Vagina (tissue), 2 donors: ENCODE measurements at regions not wholly inside any gene's neighbourhood (a gene's known extent, or its start where the extent isn't known, plus 50 kb on each side); places are given as distances from the start of the nearest gene placed in this dataset.

Source experiments
- DNase-seq, 2 donors: peaks; one replicate each; pipeline ENCODE4 v3.0.0-alpha.2; 2017; ENCODE audit errors: extremely low spot score in 2 of 2
- H3K27ac ChIP-seq: fragments of 200-600 bp; sonication (generic); one replicate; pipeline ENCODE4 v1.5.1; 2019
- H3K27me3 ChIP-seq: fragments of 200-600 bp; sonication (generic); one replicate; pipeline ENCODE4 v1.5.1; 2019
- H3K36me3 ChIP-seq, 2 donors: fragments of 200-600 bp; sonication (generic); one replicate each; pipeline ENCODE4 v1.5.1; 2017 to 2019
- H3K4me1 ChIP-seq: fragments of 200-600 bp; sonication (generic); one replicate; pipeline ENCODE4 v1.5.1; 2019
- H3K4me3 ChIP-seq, 2 donors: fragments of 200-600 bp; sonication (generic); 1 replicate in 1 of 2; 2 replicates in 1 of 2; pipeline ENCODE4 v1.5.1; 2016 to 2019
- H3K9me3 ChIP-seq: fragments of 200-600 bp; sonication (generic); one replicate; pipeline ENCODE4 v1.5.1; 2019
- POLR2A ChIP-seq, 2 donors: fragments of 450-650 bp; IDR thresholded peaks; one replicate each; pipeline ENCODE4 v1.6.1; 2017; ENCODE audit warnings: antibody characterized with exemption in 2 of 2, mild to moderate bottlenecking in 2 of 2, moderate library complexity in 2 of 2
- POLR2AphosphoS5 ChIP-seq, 2 donors: sonication (generic); formaldehyde crosslinking; IDR thresholded peaks; one replicate each; pipeline ENCODE4 v1.9.0; 2017; ENCODE audit warnings: antibody characterized with exemption in 2 of 2, mild to moderate bottlenecking in 2 of 2, low read depth in 1 of 2; ENCODE audit not compliant: insufficient read depth in 1 of 2
- intact Hi-C: fragments of 100-400 bp; cut with DNase I; formaldehyde crosslinking; loops from one replicate; pipeline ENCODE4 v1.15.1; 2023
- TF ChIP-seq, protein P1 (sequence below), 3 experiments: fragments of 450-650 bp in 2 of 3; fragments of 200-600 bp in 1 of 3; sonication (generic) in 1 of 3; IDR thresholded peaks; one replicate each; pipeline ENCODE4 v1.5.1; 2017 to 2019; ENCODE audit warnings: antibody characterized with exemption in 3 of 3, mild to moderate bottlenecking in 2 of 3, moderate library complexity in 2 of 3

DNA sequence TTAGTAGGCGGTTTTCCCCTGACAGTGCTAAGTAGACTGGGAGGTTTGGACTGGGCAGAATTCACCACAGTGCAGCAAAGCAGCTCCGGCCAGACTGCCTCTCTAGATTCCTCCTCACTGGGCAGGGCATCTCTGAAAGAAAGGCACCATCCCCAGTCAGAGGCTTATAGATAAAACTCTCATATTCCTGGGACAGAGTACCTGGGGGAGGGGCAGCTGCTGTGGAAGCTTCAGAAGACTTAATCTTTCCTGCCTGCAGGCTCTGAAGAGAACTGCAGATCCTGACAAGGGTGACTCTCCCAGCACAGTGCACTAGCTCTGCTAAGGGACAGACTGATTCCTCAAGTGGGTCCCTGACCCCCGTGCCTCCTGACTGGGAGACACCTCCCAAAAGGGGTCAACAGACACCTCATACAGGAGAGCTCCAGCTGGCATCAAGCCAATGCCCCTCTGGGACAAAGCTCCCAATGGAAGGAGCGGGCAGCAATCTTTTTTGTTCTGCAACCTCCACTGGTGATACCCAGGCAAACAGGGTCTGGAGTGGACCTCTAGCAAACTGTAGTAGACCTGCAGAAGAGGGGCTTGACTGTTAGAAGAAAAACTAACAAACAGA lies 266.8 kb upstream of the CRIM1 start:
- H3K4me1 ChIP-seq: no peaks in the 10 kb centered on the region
- no peak overlapping the region for H3K27ac ChIP-seq
- H3K4me3 ChIP-seq: no peak overlapping the region
- no peaks in the 10 kb centered on the region for H3K27me3 ChIP-seq
- no peaks in the 10 kb centered on the region for H3K9me3 ChIP-seq
- DNase-seq: no peak
- intact Hi-C loops: no loop called here
- no peaks in the 10 kb centered on the region for H3K36me3 ChIP-seq
- TF ChIP-seq POLR2AphosphoS5 (IDR thresholded peaks at IDR 0.05; ENCODE audit: insufficient read depth in 1 of 2, low read depth in 1 of 2): no peak
- TF ChIP-seq, protein P1, sequence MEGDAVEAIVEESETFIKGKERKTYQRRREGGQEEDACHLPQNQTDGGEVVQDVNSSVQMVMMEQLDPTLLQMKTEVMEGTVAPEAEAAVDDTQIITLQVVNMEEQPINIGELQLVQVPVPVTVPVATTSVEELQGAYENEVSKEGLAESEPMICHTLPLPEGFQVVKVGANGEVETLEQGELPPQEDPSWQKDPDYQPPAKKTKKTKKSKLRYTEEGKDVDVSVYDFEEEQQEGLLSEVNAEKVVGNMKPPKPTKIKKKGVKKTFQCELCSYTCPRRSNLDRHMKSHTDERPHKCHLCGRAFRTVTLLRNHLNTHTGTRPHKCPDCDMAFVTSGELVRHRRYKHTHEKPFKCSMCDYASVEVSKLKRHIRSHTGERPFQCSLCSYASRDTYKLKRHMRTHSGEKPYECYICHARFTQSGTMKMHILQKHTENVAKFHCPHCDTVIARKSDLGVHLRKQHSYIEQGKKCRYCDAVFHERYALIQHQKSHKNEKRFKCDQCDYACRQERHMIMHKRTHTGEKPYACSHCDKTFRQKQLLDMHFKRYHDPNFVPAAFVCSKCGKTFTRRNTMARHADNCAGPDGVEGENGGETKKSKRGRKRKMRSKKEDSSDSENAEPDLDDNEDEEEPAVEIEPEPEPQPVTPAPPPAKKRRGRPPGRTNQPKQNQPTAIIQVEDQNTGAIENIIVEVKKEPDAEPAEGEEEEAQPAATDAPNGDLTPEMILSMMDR (IDR thresholded peaks at IDR 0.05): no peak
- TF ChIP-seq POLR2A (IDR thresholded peaks at IDR 0.05): no peak

DNA sequence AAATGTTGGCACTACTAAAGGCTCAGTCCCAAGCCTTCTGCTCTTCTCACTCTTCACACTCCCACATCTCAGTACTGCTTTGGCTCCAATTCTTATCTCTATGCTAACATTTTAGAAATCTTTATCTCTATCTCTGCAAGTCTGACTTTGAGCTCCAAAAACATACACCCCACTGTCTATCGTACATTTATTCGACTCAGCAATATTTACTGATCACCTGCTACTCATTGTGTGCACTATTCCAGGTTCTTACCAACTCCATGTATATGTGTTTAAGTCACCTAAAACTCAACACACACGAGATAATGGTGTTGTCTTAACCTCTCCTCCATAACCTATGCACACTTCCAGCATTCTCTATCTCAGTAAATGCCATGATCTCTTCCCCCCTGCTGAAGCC lies 268.2 kb upstream of the CRIM1 start:
- TF ChIP-seq POLR2A (IDR thresholded peaks at IDR 0.05): no peak
- TF ChIP-seq, protein P1 (IDR thresholded peaks at IDR 0.05): no peak
- no peak for TF ChIP-seq POLR2AphosphoS5 (IDR thresholded peaks at IDR 0.05; ENCODE audit: insufficient read depth in 1 of 2, low read depth in 1 of 2)
- intact Hi-C loops: no loop called here

DNA sequence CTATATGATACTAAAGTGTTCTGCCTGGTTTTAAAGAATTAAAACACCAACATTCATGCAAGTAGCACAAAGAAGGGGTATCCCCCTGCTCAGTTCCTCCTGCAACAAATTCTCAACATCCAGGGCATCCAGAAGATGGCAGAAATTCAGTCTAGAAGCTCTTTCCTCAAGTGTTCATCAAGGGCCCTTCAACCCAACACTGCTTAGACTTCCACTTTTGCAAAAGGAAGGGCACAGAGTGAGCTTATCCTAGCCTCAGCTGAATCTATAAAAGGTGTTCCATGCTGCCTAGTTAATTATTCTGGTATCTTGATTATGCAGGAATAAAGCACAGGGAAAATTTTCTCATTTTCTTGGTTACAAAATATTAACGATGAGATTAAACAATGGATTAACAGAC lies 275.8 kb upstream of the CRIM1 start:
- Histone ChIP-seq H3K4me3 (no peak overlapping the region), H3K4me1 (no peaks in the 10 kb centered on the region), H3K27me3 (no peaks in the 10 kb centered on the region), H3K36me3 (no peaks in the 10 kb centered on the region), H3K27ac (no peak overlapping the region), H3K9me3 (no peaks in the 10 kb centered on the region)
- DNase-seq: no peak
- intact Hi-C loops: no loop called here
- TF ChIP-seq, protein P1 (IDR thresholded peaks at IDR 0.05): no peak
- TF ChIP-seq POLR2AphosphoS5 (IDR thresholded peaks at IDR 0.05; ENCODE audit: insufficient read depth in 1 of 2, low read depth in 1 of 2): no peak
- TF ChIP-seq POLR2A (IDR thresholded peaks at IDR 0.05): no peak

More for the DNA sequence above, 268.2 kb upstream of the CRIM1 start:
- no peaks in the 10 kb centered on the region for H3K4me1 ChIP-seq
- DNase-seq: no peak
- no peaks in the 10 kb centered on the region for H3K36me3 ChIP-seq
- no peak overlapping the region for H3K4me3 ChIP-seq
- no peaks in the 10 kb centered on the region for H3K9me3 ChIP-seq
- H3K27ac ChIP-seq: no peak overlapping the region
- H3K27me3 ChIP-seq: no peaks in the 10 kb centered on the region

DNA sequence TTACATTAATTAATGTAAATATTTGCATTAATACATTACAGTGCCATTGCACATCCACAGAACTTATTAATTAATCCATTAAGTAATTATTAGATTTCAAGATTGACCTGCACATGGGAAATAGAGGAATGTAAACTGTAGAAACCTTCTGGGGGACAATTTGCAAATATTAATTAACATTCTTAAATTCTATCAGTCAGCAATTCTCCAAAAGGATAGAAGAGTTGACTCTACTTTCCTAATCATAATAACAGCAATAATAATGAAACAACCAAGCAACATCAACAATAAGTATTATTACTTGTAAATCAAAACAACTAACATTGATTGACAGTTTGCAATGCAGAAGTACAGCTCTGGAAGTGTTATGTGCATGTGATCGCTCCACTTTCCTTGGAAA lies 281.6 kb upstream of the CRIM1 start:
- TF ChIP-seq, protein P1 (IDR thresholded peaks at IDR 0.05): no peak
- TF ChIP-seq POLR2A (IDR thresholded peaks at IDR 0.05) (no peak), POLR2AphosphoS5 (IDR thresholded peaks at IDR 0.05; ENCODE audit: insufficient read depth in 1 of 2, low read depth in 1 of 2) (no peak)
- intact Hi-C loops: no loop called here
- Histone ChIP-seq H3K27ac (no peak overlapping the region), H3K27me3 (no peaks in the 10 kb centered on the region), H3K9me3 (no peaks in the 10 kb centered on the region), H3K4me3 (no peak overlapping the region), H3K36me3 (no peaks in the 10 kb centered on the region), H3K4me1 (no peaks in the 10 kb centered on the region)
- DNase-seq: no peak

DNA sequence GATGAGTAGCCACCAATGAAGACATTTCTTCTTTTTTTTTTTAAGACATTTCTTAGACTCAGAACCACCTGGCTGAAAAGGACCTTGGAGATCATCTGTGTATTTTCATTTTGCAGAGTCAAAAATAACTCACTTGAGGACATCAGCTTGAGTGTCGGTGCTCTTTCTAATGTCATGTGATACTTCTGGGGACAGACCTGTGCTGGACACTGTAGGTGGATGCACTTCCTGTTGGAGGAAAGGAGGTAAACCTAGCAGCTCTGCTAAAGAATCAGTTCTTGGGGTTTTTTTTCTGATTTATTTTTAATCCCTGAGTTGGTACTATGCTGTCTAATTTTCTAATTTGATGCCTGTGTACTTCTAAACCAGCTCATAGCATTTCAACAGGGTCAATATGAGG lies 283.9 kb upstream of the CRIM1 start:
- DNase-seq: no peak
- Histone ChIP-seq H3K9me3 (no peaks in the 10 kb centered on the region), H3K4me3 (no peak overlapping the region), H3K36me3 (no peaks in the 10 kb centered on the region), H3K27ac (no peak overlapping the region), H3K27me3 (no peaks in the 10 kb centered on the region), H3K4me1 (no peaks in the 10 kb centered on the region)
- intact Hi-C loops: no loop called here
- TF ChIP-seq, protein P1 (IDR thresholded peaks at IDR 0.05): no peak
- TF ChIP-seq POLR2A (IDR thresholded peaks at IDR 0.05) (no peak), POLR2AphosphoS5 (IDR thresholded peaks at IDR 0.05; ENCODE audit: insufficient read depth in 1 of 2, low read depth in 1 of 2) (no peak)
